Stimulated activated memory B cell treated with anti-CD40 and anti-IgM and Interleukin-4, amounts not matched to agents 10 μg/mL and 1 μg/mL and 100 μg/mL, for 72 hours (primary cell): ENCODE measurements at regions not wholly inside any gene's neighbourhood (a gene's known extent, or its start where the extent isn't known, plus 50 kb on each side); places are given as distances from the start of the nearest gene placed in this dataset.
"Not testable (repeated sequence)": the region's sequence is repeated elsewhere in the genome, so short reads cannot be mapped to it uniquely, and the experiment has no call there.

ENCODE experiments used
- ATAC-seq: fragments of 150-1000 bp; cut with Tn5 transposase; 2 replicates; pipeline ENCODE4 v1.10.0; 2021
- H3K27ac Mint-ChIP-seq: one replicate; pipeline ENCODE4 v1.8.0; 2022; ENCODE audit warnings: mild to moderate bottlenecking, mixed read lengths
- H3K27me3 Mint-ChIP-seq: one replicate; pipeline ENCODE4 v1.8.0; 2022; ENCODE audit warnings: mixed read lengths
- H3K36me3 Mint-ChIP-seq: one replicate; pipeline ENCODE4 v1.8.0; 2022; ENCODE audit warnings: mixed read lengths
- H3K4me1 Mint-ChIP-seq: one replicate; pipeline ENCODE4 v1.8.0; 2022; ENCODE audit warnings: mixed read lengths
- H3K4me3 Mint-ChIP-seq: one replicate; pipeline ENCODE4 v1.8.0; 2022; ENCODE audit warnings: mild to moderate bottlenecking, moderate library complexity, mixed read lengths
- H3K9me3 Mint-ChIP-seq: one replicate; pipeline ENCODE4 v1.8.0; 2022; ENCODE audit warnings: mixed read lengths

- Mint-ChIP-seq H3K36me3 (no peaks in the 10 kb centered on the region), H3K4me3 (no peak overlapping the region), H3K4me1 (no peaks in the 10 kb centered on the region)
Observed at GRCh38 chr2:51990684-51991083, 958.8 kb upstream of the NRXN1 start.

GRCh38 chr2:51986101-51986500 lies 954.2 kb upstream of the NRXN1 start:
- Mint-ChIP-seq H3K27me3 (no peaks in the 10 kb centered on the region), H3K4me1 (no peaks in the 10 kb centered on the region), H3K4me3 (no peak overlapping the region), H3K27ac (no peak overlapping the region), H3K9me3 (peaks cover 7% of the 10 kb centered on the region), H3K36me3 (no peaks in the 10 kb centered on the region)
- ATAC-seq: no peak

More at GRCh38 chr2:51990684-51991083, 958.8 kb upstream of the NRXN1 start:
- no peak for ATAC-seq
- Mint-ChIP-seq H3K9me3 (peaks cover 5% of the 10 kb centered on the region), H3K27ac (no peak overlapping the region), H3K27me3 (no peaks in the 10 kb centered on the region)

- no peaks in the 10 kb centered on the region for H3K27me3 Mint-ChIP-seq
- H3K27ac Mint-ChIP-seq: no peak overlapping the region
- ATAC-seq: no peak
- no peak overlapping the region for H3K4me3 Mint-ChIP-seq
- peaks cover 7% of the 10 kb centered on the region for H3K9me3 Mint-ChIP-seq
- no peaks in the 10 kb centered on the region for H3K36me3 Mint-ChIP-seq
- no peaks in the 10 kb centered on the region for H3K4me1 Mint-ChIP-seq
Observed at GRCh38 chr2:51981783-51982182, 949.9 kb upstream of the NRXN1 start.

GRCh38 chr2:51976623-51977022 lies 944.7 kb upstream of the NRXN1 start:
- H3K4me1 Mint-ChIP-seq: no peaks in the 10 kb centered on the region
- H3K27ac Mint-ChIP-seq: no peak overlapping the region
- ATAC-seq: no peak
- no peaks in the 10 kb centered on the region for H3K36me3 Mint-ChIP-seq
- H3K9me3 Mint-ChIP-seq: peaks cover 9% of the 10 kb centered on the region
- H3K4me3 Mint-ChIP-seq: no peak overlapping the region
- H3K27me3 Mint-ChIP-seq: no peaks in the 10 kb centered on the region

GRCh38 chr2:51971136-51971535 lies 939.2 kb upstream of the NRXN1 start:
- Mint-ChIP-seq H3K9me3 (peaks cover 9% of the 10 kb centered on the region), H3K4me3 (no peak overlapping the region), H3K27ac (no peak overlapping the region), H3K4me1 (no peaks in the 10 kb centered on the region), H3K27me3 (no peaks in the 10 kb centered on the region), H3K36me3 (no peaks in the 10 kb centered on the region)
- ATAC-seq: no peak

GRCh38 chr2:51969347-51969746 lies 937.4 kb upstream of the NRXN1 start:
- Mint-ChIP-seq H3K4me1 (no peaks in the 10 kb centered on the region), H3K27me3 (no peaks in the 10 kb centered on the region), H3K4me3 (no peak overlapping the region), H3K27ac (no peak overlapping the region), H3K36me3 (no peaks in the 10 kb centered on the region), H3K9me3 (peaks cover 10% of the 10 kb centered on the region)
- ATAC-seq: no peak

- Mint-ChIP-seq H3K4me3 (no peak overlapping the region), H3K27me3 (no peaks in the 10 kb centered on the region), H3K36me3 (no peaks in the 10 kb centered on the region), H3K4me1 (no peaks in the 10 kb centered on the region), H3K27ac (no peak overlapping the region), H3K9me3 (peaks cover 3% of the 10 kb centered on the region)
- ATAC-seq: no peak
Observed at GRCh38 chr2:51960841-51961335, 929.0 kb upstream of the NRXN1 start.

- Mint-ChIP-seq H3K27me3 (no peaks in the 10 kb centered on the region), H3K4me1 (no peaks in the 10 kb centered on the region), H3K27ac (no peak overlapping the region), H3K36me3 (no peaks in the 10 kb centered on the region), H3K4me3 (no peak overlapping the region), H3K9me3 (no peaks in the 10 kb centered on the region)
- no peak for ATAC-seq
Observed at GRCh38 chr2:51960281-51960680, 928.3 kb upstream of the NRXN1 start.

- Mint-ChIP-seq H3K9me3 (no peaks in the 10 kb centered on the region), H3K36me3 (no peaks in the 10 kb centered on the region), H3K4me1 (no peaks in the 10 kb centered on the region), H3K27ac (no peak overlapping the region), H3K27me3 (no peaks in the 10 kb centered on the region), H3K4me3 (no peak overlapping the region)
- no peak for ATAC-seq
Observed at GRCh38 chr2:51959696-51960095, 927.8 kb upstream of the NRXN1 start.

- Mint-ChIP-seq H3K27me3 (no peaks in the 10 kb centered on the region), H3K27ac (no peak overlapping the region), H3K4me1 (no peaks in the 10 kb centered on the region), H3K4me3 (no peak overlapping the region), H3K36me3 (no peaks in the 10 kb centered on the region), H3K9me3 (peaks cover 6% of the 10 kb centered on the region)
- ATAC-seq: no peak
Observed at GRCh38 chr2:51953931-51954330, 922.0 kb upstream of the NRXN1 start.

- H3K4me3 Mint-ChIP-seq: no peak overlapping the region
- H3K9me3 Mint-ChIP-seq: peaks cover 14% of the 10 kb centered on the region
- H3K27ac Mint-ChIP-seq: no peak overlapping the region
- no peaks in the 10 kb centered on the region for H3K36me3 Mint-ChIP-seq
- ATAC-seq: no peak
- H3K4me1 Mint-ChIP-seq: no peaks in the 10 kb centered on the region
- H3K27me3 Mint-ChIP-seq: no peaks in the 10 kb centered on the region
Observed at GRCh38 chr2:51921076-51921475, 889.1 kb upstream of the NRXN1 start.

GRCh38 chr2:51920509-51920908 lies 888.6 kb upstream of the NRXN1 start:
- Mint-ChIP-seq H3K27ac (no peak overlapping the region), H3K27me3 (no peaks in the 10 kb centered on the region), H3K4me1 (no peaks in the 10 kb centered on the region), H3K4me3 (no peak overlapping the region), H3K36me3 (no peaks in the 10 kb centered on the region), H3K9me3 (peaks cover 16% of the 10 kb centered on the region)
- ATAC-seq: no peak

- peaks cover 11% of the 10 kb centered on the region for H3K9me3 Mint-ChIP-seq
- no peaks in the 10 kb centered on the region for H3K36me3 Mint-ChIP-seq
- H3K27ac Mint-ChIP-seq: no peak overlapping the region
- ATAC-seq: no peak
- no peaks in the 10 kb centered on the region for H3K4me1 Mint-ChIP-seq
- H3K4me3 Mint-ChIP-seq: no peak overlapping the region
- H3K27me3 Mint-ChIP-seq: no peaks in the 10 kb centered on the region
Observed at GRCh38 chr2:51919395-51919794, 887.5 kb upstream of the NRXN1 start.

GRCh38 chr2:51918113-51918512 lies 886.2 kb upstream of the NRXN1 start:
- H3K4me1 Mint-ChIP-seq: no peaks in the 10 kb centered on the region
- H3K27me3 Mint-ChIP-seq: no peaks in the 10 kb centered on the region
- no peak overlapping the region for H3K4me3 Mint-ChIP-seq
- H3K9me3 Mint-ChIP-seq: peaks cover 18% of the 10 kb centered on the region
- no peak for ATAC-seq
- no peaks in the 10 kb centered on the region for H3K36me3 Mint-ChIP-seq
- no peak overlapping the region for H3K27ac Mint-ChIP-seq

GRCh38 chr2:51903728-51904127 lies 871.8 kb upstream of the NRXN1 start:
- Mint-ChIP-seq H3K27ac (no peak overlapping the region), H3K27me3 (no peaks in the 10 kb centered on the region), H3K9me3 (peaks cover 3% of the 10 kb centered on the region), H3K4me3 (no peak overlapping the region), H3K36me3 (no peaks in the 10 kb centered on the region), H3K4me1 (no peaks in the 10 kb centered on the region)
- ATAC-seq: no peak

- H3K9me3 Mint-ChIP-seq: peaks cover 3% of the 10 kb centered on the region
- ATAC-seq: no peak
- H3K4me3 Mint-ChIP-seq: no peak overlapping the region
- no peak overlapping the region for H3K27ac Mint-ChIP-seq
- no peaks in the 10 kb centered on the region for H3K36me3 Mint-ChIP-seq
- no peaks in the 10 kb centered on the region for H3K4me1 Mint-ChIP-seq
- H3K27me3 Mint-ChIP-seq: no peaks in the 10 kb centered on the region
Observed at GRCh38 chr2:51899643-51900042, 867.7 kb upstream of the NRXN1 start.

GRCh38 chr2:51894584-51894983 lies 862.7 kb upstream of the NRXN1 start:
- not testable (repeated sequence) for H3K27me3 Mint-ChIP-seq, H3K4me3 Mint-ChIP-seq, H3K36me3 Mint-ChIP-seq, ATAC-seq, H3K27ac Mint-ChIP-seq, H3K4me1 Mint-ChIP-seq
- H3K9me3 Mint-ChIP-seq: peaks cover 12% of the 10 kb centered on the region
